Right cardiac atrium (tissue), 5 donors: ENCODE measurements at regions not wholly inside any gene's neighbourhood (a gene's known extent, or its start where the extent isn't known, plus 50 kb on each side); places are given as distances from the start of the nearest gene placed in this dataset.

Experiments
- ATAC-seq, 2 donors: fragments of 200-7000 bp; cut with Tn5 transposase; one replicate each; pipeline versions ENCODE4 v1.8.0 to v1.9.1; 2020; ENCODE audit warnings: moderate library complexity in 2 of 2, mild to moderate bottlenecking in 1 of 2
- DNase-seq, 3 donors: peaks; one replicate each; pipeline ENCODE4 v3.0.0-alpha.2; 2020
- H3K27ac ChIP-seq: one replicate; pipeline ENCODE4 v1.5.1; 2013; ENCODE audit warnings: mild to moderate bottlenecking, low read length, control low read depth, moderate library complexity
- H3K27me3 ChIP-seq: one replicate; pipeline ENCODE4 v1.6.1; 2013; ENCODE audit not compliant: control insufficient read depth, insufficient read depth
- H3K4me1 ChIP-seq: one replicate; pipeline ENCODE4 v1.6.1; 2013; ENCODE audit warnings: low read length; ENCODE audit not compliant: control insufficient read depth, insufficient read depth
- H3K4me3 ChIP-seq: one replicate; pipeline ENCODE4 v1.5.1; 2013; ENCODE audit warnings: low read length, control low read depth
- H3K9me3 ChIP-seq: one replicate; pipeline ENCODE4 v1.6.1; 2013; ENCODE audit warnings: low read length; ENCODE audit not compliant: control insufficient read depth
- WGBS: extraction: QIAGEN DNeasy Blood & Tissue Kit; methylation state at CpG from one replicate; pipeline ENCODE4 v1.1.7; 2013; 5-methylcytosine and 5-hydroxymethylcytosine counted together
- intact Hi-C, 4 donors: fragments of 100-400 bp; cut with DNase I; formaldehyde crosslinking; loops; one replicate each; pipeline versions ENCODE4 v1.11.0 to v1.14.0; 2022 to 2023
- donor health status: healthy with polysubstance abuse.
- donor health status: DM: no; HTN: yes; CAD: no.
- donor health status: DM: no; HTN: no; CAD: no.
- donor health status: DM: no; HTN: yes; CAD: no; lungs with severe emphysema.
- donor health status: DM: yes; HTN: yes; CAD: no.

GRCh38 chr16:61596655-61597054 is 439.6 kb downstream of the CDH8 start:
- H3K9me3 ChIP-seq = no peaks in the 10 kb centered on the region
- H3K27ac ChIP-seq = no peak overlapping the region
- no peaks in the 10 kb centered on the region for H3K4me1 ChIP-seq
- intact Hi-C loops = no loop called here
- DNase-seq = no peak
- H3K4me3 ChIP-seq = no peak overlapping the region
- H3K27me3 ChIP-seq = no peaks in the 10 kb centered on the region
- no peak for ATAC-seq
- 72% methylated on average over 2 of the region's 2 CpGs for WGBS

DNA sequence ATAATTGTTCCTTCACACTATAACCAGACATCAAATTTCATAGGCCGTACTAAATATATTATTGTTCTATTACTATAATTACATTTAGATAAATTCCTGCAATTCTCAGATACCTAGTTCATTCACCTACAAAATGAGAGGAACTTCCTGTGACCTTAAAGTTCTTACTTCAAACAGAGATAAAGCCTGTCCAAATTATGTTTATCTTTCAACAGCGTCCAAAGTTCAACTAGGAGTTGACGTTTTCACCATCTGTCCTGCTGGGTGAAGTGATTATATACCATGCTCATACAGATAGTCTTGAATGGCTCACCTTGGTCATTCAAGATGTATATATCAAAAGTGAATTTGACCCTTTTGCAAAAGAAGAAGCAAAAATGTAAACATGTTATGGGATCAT is 440.6 kb downstream of the CDH8 start:
- 58% methylated on average over 3 of the region's 3 CpGs for WGBS
- ATAC-seq (no peak), DNase-seq (no peak)
- intact Hi-C loops = no loop called here
- Histone ChIP-seq H3K27me3 (no peaks in the 10 kb centered on the region), H3K4me1 (no peaks in the 10 kb centered on the region), H3K9me3 (no peaks in the 10 kb centered on the region), H3K4me3 (no peak overlapping the region), H3K27ac (no peak overlapping the region)

GRCh38 chr16:61590577-61590976 is 445.7 kb downstream of the CDH8 start:
- ATAC-seq = no peak
- H3K27me3 ChIP-seq = no peaks in the 10 kb centered on the region
- intact Hi-C loops = no loop called here
- H3K4me1 ChIP-seq = no peaks in the 10 kb centered on the region
- WGBS = 72% methylated on average over 1 of the region's 1 CpG
- no peak overlapping the region for H3K27ac ChIP-seq
- DNase-seq = no peak
- no peaks in the 10 kb centered on the region for H3K9me3 ChIP-seq
- no peak overlapping the region for H3K4me3 ChIP-seq

- 47% methylated on average over 2 of the region's 2 CpGs for WGBS
- DNase-seq (no peak), ATAC-seq (no peak)
- H3K27me3 ChIP-seq = no peaks in the 10 kb centered on the region
- H3K9me3 ChIP-seq = no peaks in the 10 kb centered on the region
- intact Hi-C loops = loop anchor here in 1 of 4 donors (10.0 kb wide), 1 partner anchor 57 kb away; no protein-coding TSS in a partner anchor
- H3K4me3 ChIP-seq = no peak overlapping the region
- H3K27ac ChIP-seq = no peak overlapping the region
- no peaks in the 10 kb centered on the region for H3K4me1 ChIP-seq
Observed at GRCh38 chr16:61587526-61587925, 448.7 kb downstream of the CDH8 start.

- Histone ChIP-seq H3K9me3 (no peaks in the 10 kb centered on the region), H3K4me3 (no peak overlapping the region), H3K4me1 (no peaks in the 10 kb centered on the region), H3K27me3 (no peaks in the 10 kb centered on the region), H3K27ac (no peak overlapping the region)
- no peak for ATAC-seq
- DNase-seq = peak in 2 of 3 donors; percentile 20 to 24
- WGBS = 90% methylated on average over 24 of the region's 24 CpGs
- intact Hi-C loops = loop anchor here in 1 of 4 donors (10.0 kb wide), 1 partner anchor 63 kb away; no protein-coding TSS in a partner anchor
Observed at GRCh38 chr16:61581417-61582046, 454.7 kb downstream of the CDH8 start.

- Histone ChIP-seq H3K27ac (no peak overlapping the region), H3K4me3 (no peak overlapping the region), H3K9me3 (no peaks in the 10 kb centered on the region), H3K4me1 (no peaks in the 10 kb centered on the region), H3K27me3 (no peaks in the 10 kb centered on the region)
- whole genome bisulfite sequencing = 95% methylated on average over 17 of the region's 17 CpGs
- intact Hi-C loops = loop anchor here in 1 of 4 donors (10.0 kb wide), 1 partner anchor 64 kb away; no protein-coding TSS in a partner anchor
- DNase-seq = peak in 2 of 3 donors; percentile 30 to 34
- ATAC-seq = no peak
Observed at GRCh38 chr16:61580579-61580978, 455.7 kb downstream of the CDH8 start.

DNA sequence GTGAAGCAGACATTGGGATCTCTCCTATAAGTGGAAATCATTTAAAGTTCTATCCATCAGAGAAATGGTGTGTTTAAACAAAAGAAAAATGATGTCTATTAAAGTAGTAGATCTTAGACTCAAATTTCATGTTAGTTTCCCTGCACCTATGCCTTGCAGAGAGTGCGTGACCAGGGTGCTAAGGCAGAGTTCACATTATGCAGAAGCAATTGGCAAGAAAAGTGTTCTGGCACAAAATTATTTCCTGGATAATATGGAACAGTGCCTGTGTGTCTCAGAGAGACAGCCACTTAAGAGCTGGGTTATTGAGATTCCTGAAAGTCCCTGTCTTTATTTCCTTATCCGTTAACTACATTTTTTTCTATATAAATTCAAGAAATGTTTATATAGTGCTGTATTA is 457.0 kb downstream of the CDH8 start:
- 64% methylated on average over 2 of the region's 2 CpGs for WGBS
- H3K27me3 ChIP-seq = no peaks in the 10 kb centered on the region
- intact Hi-C loops = no loop called here
- no peak for ATAC-seq
- H3K27ac ChIP-seq = no peak overlapping the region
- H3K9me3 ChIP-seq = no peaks in the 10 kb centered on the region
- no peaks in the 10 kb centered on the region for H3K4me1 ChIP-seq
- H3K4me3 ChIP-seq = no peak overlapping the region
- DNase-seq = no peak

DNA sequence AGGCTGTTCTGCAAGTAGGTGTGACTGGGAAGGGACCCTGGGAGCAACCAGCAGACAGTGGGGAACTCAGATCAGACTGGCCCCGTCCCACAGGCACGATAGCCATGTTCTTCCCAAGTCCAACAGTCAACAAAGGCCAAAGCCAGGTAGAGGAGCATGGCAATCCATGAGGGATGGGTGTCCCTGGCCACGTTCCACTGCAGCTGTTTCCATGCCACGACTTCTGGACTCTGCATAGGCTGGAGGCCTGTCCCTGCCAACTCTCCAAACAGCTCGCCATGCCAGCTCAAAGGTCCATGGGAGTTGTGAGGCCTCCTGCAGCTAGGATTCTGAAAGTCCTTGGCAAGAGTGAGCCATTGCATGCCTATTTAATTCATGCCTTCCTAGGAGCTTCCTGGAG is 459.8 kb downstream of the CDH8 start:
- ATAC-seq (no peak), DNase-seq (no peak)
- whole genome bisulfite sequencing = 68% methylated on average over 5 of the region's 5 CpGs
- no peaks in the 10 kb centered on the region for H3K9me3 ChIP-seq
- intact Hi-C loops = no loop called here
- H3K27me3 ChIP-seq = no peaks in the 10 kb centered on the region
- H3K4me3 ChIP-seq = no peak overlapping the region
- no peak overlapping the region for H3K27ac ChIP-seq
- no peaks in the 10 kb centered on the region for H3K4me1 ChIP-seq

GRCh38 chr16:61575617-61576016 is 460.6 kb downstream of the CDH8 start:
- H3K4me1 ChIP-seq = no peaks in the 10 kb centered on the region
- WGBS = 78% methylated on average over 3 of the region's 3 CpGs
- intact Hi-C loops = no loop called here
- no peak overlapping the region for H3K27ac ChIP-seq
- H3K27me3 ChIP-seq = no peaks in the 10 kb centered on the region
- ATAC-seq (no peak), DNase-seq (no peak)
- H3K9me3 ChIP-seq = no peaks in the 10 kb centered on the region
- no peak overlapping the region for H3K4me3 ChIP-seq

GRCh38 chr16:61569028-61569427 is 467.2 kb downstream of the CDH8 start:
- Histone ChIP-seq H3K9me3 (no peaks in the 10 kb centered on the region), H3K27ac (no peak overlapping the region), H3K27me3 (no peaks in the 10 kb centered on the region), H3K4me1 (no peaks in the 10 kb centered on the region), H3K4me3 (no peak overlapping the region)
- intact Hi-C loops = no loop called here
- ATAC-seq (no peak), DNase-seq (no peak)
- 73% methylated on average over 2 of the region's 2 CpGs for WGBS

GRCh38 chr16:61564716-61565115 is 471.5 kb downstream of the CDH8 start:
- H3K27me3 ChIP-seq = no peaks in the 10 kb centered on the region
- no peaks in the 10 kb centered on the region for H3K9me3 ChIP-seq
- no peak overlapping the region for H3K27ac ChIP-seq
- 26% methylated on average over 2 of the region's 2 CpGs for WGBS
- DNase-seq (no peak), ATAC-seq (no peak)
- intact Hi-C loops = no loop called here
- H3K4me3 ChIP-seq = no peak overlapping the region
- no peaks in the 10 kb centered on the region for H3K4me1 ChIP-seq
